Esophagus (tissue), 2 donors: ENCODE measurements at regions not wholly inside any gene's neighbourhood (a gene's known extent, or its start where the extent isn't known, plus 50 kb on each side); places are given as distances from the start of the nearest gene placed in this dataset.

ENCODE experiments used
- H3K27ac ChIP-seq, 2 donors: one replicate each; pipeline ENCODE4 v1.5.1; 2013; ENCODE audit warnings: low read depth in 2 of 2, mild to moderate bottlenecking in 2 of 2, inconsistent platforms in 1 of 2, low read length in 1 of 2, moderate library complexity in 1 of 2
- H3K27me3 ChIP-seq, 2 donors: one replicate each; pipeline ENCODE4 v1.6.1; 2013; ENCODE audit warnings: low read length in 2 of 2, control low read depth in 1 of 2, mild to moderate bottlenecking in 1 of 2; ENCODE audit not compliant: insufficient read depth in 2 of 2, control insufficient read depth in 1 of 2
- H3K36me3 ChIP-seq, 2 donors: one replicate each; pipeline ENCODE4 v1.6.1; 2013; ENCODE audit warnings: low read length in 1 of 2; ENCODE audit not compliant: control insufficient read depth in 2 of 2, insufficient read depth in 2 of 2
- H3K4me1 ChIP-seq, 2 donors: one replicate each; pipeline ENCODE4 v1.6.1; 2013; ENCODE audit warnings: low read length in 1 of 2; ENCODE audit not compliant: control insufficient read depth in 2 of 2, insufficient read depth in 2 of 2
- H3K4me3 ChIP-seq, 2 donors: one replicate each; pipeline ENCODE4 v1.5.1; 2013; ENCODE audit warnings: low read length in 2 of 2, mild to moderate bottlenecking in 2 of 2, low read depth in 1 of 2, moderate library complexity in 1 of 2
- H3K9me3 ChIP-seq, 2 donors: one replicate each; pipeline ENCODE4 v1.6.1; 2013; ENCODE audit warnings: mild to moderate bottlenecking in 2 of 2, low read depth in 1 of 2, low read length in 1 of 2, moderate library complexity in 1 of 2; ENCODE audit not compliant: control insufficient read depth in 2 of 2, insufficient read depth in 1 of 2
- WGBS, 2 donors: extraction: QIAGEN DNeasy Blood & Tissue Kit; methylation state at CpG; one replicate each; pipeline ENCODE4 v1.1.7; 2013; 5-methylcytosine and 5-hydroxymethylcytosine counted together
- donor health status: healthy with polysubstance abuse.
- donor health status: Bipolar disorder and iron deficiency.

GRCh38 chr15:81516012-81516411 lies 142.0 kb upstream of the TMC3 start:
- Histone ChIP-seq H3K36me3 (no peaks in the 10 kb centered on the region), H3K9me3 (no peaks in the 10 kb centered on the region), H3K27ac (no peak overlapping the region), H3K4me1 (no peaks in the 10 kb centered on the region), H3K4me3 (no peak overlapping the region), H3K27me3 (no peaks in the 10 kb centered on the region)

GRCh38 chr15:81514725-81515124 lies 140.7 kb upstream of the TMC3 start:
- WGBS, 2 donors = 82 to 88% methylated on average over 1 of the region's 1 CpG
- no peak overlapping the region for H3K27ac ChIP-seq
- H3K4me3 ChIP-seq = no peak overlapping the region
- no peaks in the 10 kb centered on the region for H3K9me3 ChIP-seq
- H3K36me3 ChIP-seq = no peaks in the 10 kb centered on the region
- no peaks in the 10 kb centered on the region for H3K27me3 ChIP-seq
- no peaks in the 10 kb centered on the region for H3K4me1 ChIP-seq

- Histone ChIP-seq H3K4me3 (no peak overlapping the region), H3K36me3 (no peaks in the 10 kb centered on the region), H3K4me1 (no peaks in the 10 kb centered on the region), H3K9me3 (no peaks in the 10 kb centered on the region), H3K27me3 (no peaks in the 10 kb centered on the region), H3K27ac (no peak overlapping the region)
- WGBS, 2 donors = 28 to 37% methylated on average over 3 of the region's 3 CpGs
Measured at GRCh38 chr15:81511138-81511537, 137.1 kb upstream of the TMC3 start.

- no peaks in the 10 kb centered on the region for H3K36me3 ChIP-seq
- 56 to 66% methylated on average over 3 of the region's 3 CpGs for WGBS, 2 donors
- no peaks in the 10 kb centered on the region for H3K9me3 ChIP-seq
Measured at GRCh38 chr15:81507831-81508230, 133.8 kb upstream of the TMC3 start.

GRCh38 chr15:81506936-81507335 lies 132.9 kb upstream of the TMC3 start:
- Histone ChIP-seq H3K4me3 (no peak overlapping the region), H3K27ac (no peak overlapping the region), H3K9me3 (no peaks in the 10 kb centered on the region), H3K36me3 (no peaks in the 10 kb centered on the region), H3K4me1 (no peaks in the 10 kb centered on the region), H3K27me3 (no peaks in the 10 kb centered on the region)
- 89 to 90% methylated on average over 1 of the region's 1 CpG for WGBS, 2 donors

More at GRCh38 chr15:81507831-81508230, 133.8 kb upstream of the TMC3 start:
- H3K4me1 ChIP-seq = no peaks in the 10 kb centered on the region
- no peak overlapping the region for H3K4me3 ChIP-seq
- no peaks in the 10 kb centered on the region for H3K27me3 ChIP-seq
- H3K27ac ChIP-seq = no peak overlapping the region

- no peaks in the 10 kb centered on the region for H3K27me3 ChIP-seq
- no peak overlapping the region for H3K27ac ChIP-seq
- H3K4me3 ChIP-seq = no peak overlapping the region
- no peaks in the 10 kb centered on the region for H3K4me1 ChIP-seq
- WGBS, 2 donors = 66 to 68% methylated on average over 2 of the region's 2 CpGs
- no peaks in the 10 kb centered on the region for H3K9me3 ChIP-seq
- no peaks in the 10 kb centered on the region for H3K36me3 ChIP-seq
Measured at GRCh38 chr15:81506071-81506470, 132.1 kb upstream of the TMC3 start.

- H3K36me3 ChIP-seq = no peaks in the 10 kb centered on the region
- H3K27ac ChIP-seq = no peak overlapping the region
- no peaks in the 10 kb centered on the region for H3K27me3 ChIP-seq
- no peaks in the 10 kb centered on the region for H3K4me1 ChIP-seq
- no peak overlapping the region for H3K4me3 ChIP-seq
- no peaks in the 10 kb centered on the region for H3K9me3 ChIP-seq
- 44 to 58% methylated on average over 4 of the region's 4 CpGs for WGBS, 2 donors
Measured at GRCh38 chr15:81504170-81504905, 130.3 kb upstream of the TMC3 start.

GRCh38 chr15:81502439-81502838 lies 128.4 kb upstream of the TMC3 start:
- Histone ChIP-seq H3K27me3 (no peaks in the 10 kb centered on the region), H3K27ac (no peak overlapping the region), H3K4me1 (no peaks in the 10 kb centered on the region), H3K4me3 (no peak overlapping the region), H3K36me3 (no peaks in the 10 kb centered on the region), H3K9me3 (no peaks in the 10 kb centered on the region)
- 89 to 91% methylated on average over 4 of the region's 4 CpGs for WGBS, 2 donors

GRCh38 chr15:81500081-81500480 lies 126.1 kb upstream of the TMC3 start:
- H3K27ac ChIP-seq = no peak overlapping the region
- no peak overlapping the region for H3K4me3 ChIP-seq
- no peaks in the 10 kb centered on the region for H3K36me3 ChIP-seq
- H3K9me3 ChIP-seq = no peaks in the 10 kb centered on the region
- whole genome bisulfite sequencing, 2 donors = 49 to 52% methylated on average over 4 of the region's 4 CpGs
- no peaks in the 10 kb centered on the region for H3K27me3 ChIP-seq
- no peaks in the 10 kb centered on the region for H3K4me1 ChIP-seq

GRCh38 chr15:81498294-81498693 lies 124.3 kb upstream of the TMC3 start:
- H3K36me3 ChIP-seq = no peaks in the 10 kb centered on the region
- H3K27ac ChIP-seq = no peak overlapping the region
- 94 to 96% methylated on average over 6 of the region's 6 CpGs for WGBS, 2 donors
- no peaks in the 10 kb centered on the region for H3K9me3 ChIP-seq
- H3K4me3 ChIP-seq = no peak overlapping the region
- no peaks in the 10 kb centered on the region for H3K27me3 ChIP-seq
- no peaks in the 10 kb centered on the region for H3K4me1 ChIP-seq
